MCF 10A (cell line): ENCODE measurements at regions not wholly inside any gene's neighbourhood (a gene's known extent, or its start where the extent isn't known, plus 50 kb on each side); places are given as distances from the start of the nearest gene placed in this dataset.

Experiments used
- BruUV-seq: library from RNA; stranded (reverse); fragments of 400-500 nt; replicated peaks from 2 replicates; lab custom pipeline; 2021; lab: Mats Ljungman, UMichigan
- CTCF ChIA-PET: fragments of 300-600 bp; sonication (Branson Sonifier 250); formaldehyde crosslinking; extraction: SDS; loops from one replicate; lab custom pipeline; 2021; ENCODE audit warnings: antibody characterized with exemption, inconsistent platforms; lab: Yijun Ruan, JAX
- POLR2A ChIA-PET: fragments of 300-600, 350-650 bp; sonication (Branson Sonifier 250); formaldehyde crosslinking; extraction: SDS; loops from one replicate; lab custom pipeline; 2020; ENCODE audit warnings: antibody characterized with exemption, inconsistent platforms; lab: Yijun Ruan, JAX
- DNase-seq: peaks from one replicate; pipeline ENCODE4 v3.0.0-alpha.2; 2018; ENCODE audit not compliant: unreplicated experiment
- H3K27ac Mint-ChIP-seq: one replicate; pipeline ENCODE4 v1.8.0; 2022; ENCODE audit warnings: mild to moderate bottlenecking, low read depth, mixed read lengths; ENCODE audit not compliant: unreplicated experiment
- H3K27me3 Mint-ChIP-seq: one replicate; pipeline ENCODE4 v1.8.0; 2022; ENCODE audit warnings: mixed read lengths; ENCODE audit not compliant: insufficient read depth, unreplicated experiment
- H3K36me3 Mint-ChIP-seq: one replicate; pipeline ENCODE4 v1.8.0; 2022; ENCODE audit warnings: mild to moderate bottlenecking, moderate library complexity, mixed read lengths; ENCODE audit not compliant: insufficient read depth, unreplicated experiment
- H3K4me1 Mint-ChIP-seq: one replicate; pipeline ENCODE4 v1.8.0; 2022; ENCODE audit warnings: mixed read lengths; ENCODE audit not compliant: insufficient read depth, unreplicated experiment
- H3K4me3 Mint-ChIP-seq: one replicate; pipeline ENCODE4 v1.8.0; 2022; ENCODE audit warnings: mild to moderate bottlenecking, moderate library complexity, mixed read lengths; ENCODE audit not compliant: unreplicated experiment
- H3K9me3 Mint-ChIP-seq: one replicate; pipeline ENCODE4 v1.8.0; 2022; ENCODE audit warnings: mixed read lengths; ENCODE audit not compliant: unreplicated experiment
- CTCF ChIP-seq: fragments of 200-600 bp; IDR thresholded peaks from one replicate; pipeline ENCODE4 v1.8.0; 2022; ENCODE audit warnings: antibody characterized with exemption, mild to moderate bottlenecking; ENCODE audit not compliant: unreplicated experiment
- intact Hi-C: fragments of 100-400 bp; cut with micrococcal nuclease; formaldehyde crosslinking; loops from 2 replicates; pipeline ENCODE4 v1.14.1; 2022

- TF ChIP-seq CTCF = no peak
- intact Hi-C loops = no loop called here
- DNase-seq = no peak
- Mint-ChIP-seq H3K9me3 (no peaks in the 10 kb centered on the region), H3K36me3 (no peaks in the 10 kb centered on the region), H3K27me3 (no peaks in the 10 kb centered on the region), H3K4me3 (no peak overlapping the region), H3K27ac (no peak overlapping the region), H3K4me1 (no peaks in the 10 kb centered on the region)
- BruUV-seq = no TSS peak
- CTCF ChIA-PET = no interaction called here
- POLR2A ChIA-PET = no interaction called here
Measured at GRCh38 chr5:144102979-144103378, 67.5 kb downstream of the YIPF5 start.

- no peak overlapping the region for H3K27ac Mint-ChIP-seq
- ChIA-PET POLR2A (no interaction called here), CTCF (interaction anchor here (0.9 kb wide), 1 partner anchor 15 kb away, joined by 4 read pairs; no protein-coding TSS in a partner anchor)
- DNase-seq = no peak
- H3K9me3 Mint-ChIP-seq = no peaks in the 10 kb centered on the region
- H3K4me1 Mint-ChIP-seq = no peaks in the 10 kb centered on the region
- no peak overlapping the region for H3K4me3 Mint-ChIP-seq
- no TSS peak for BruUV-seq
- TF ChIP-seq CTCF = no peak
- no peaks in the 10 kb centered on the region for H3K36me3 Mint-ChIP-seq
- no peaks in the 10 kb centered on the region for H3K27me3 Mint-ChIP-seq
- intact Hi-C loops = no loop called here
Measured at GRCh38 chr5:144103611-144104485, 66.6 kb downstream of the YIPF5 start.

DNA sequence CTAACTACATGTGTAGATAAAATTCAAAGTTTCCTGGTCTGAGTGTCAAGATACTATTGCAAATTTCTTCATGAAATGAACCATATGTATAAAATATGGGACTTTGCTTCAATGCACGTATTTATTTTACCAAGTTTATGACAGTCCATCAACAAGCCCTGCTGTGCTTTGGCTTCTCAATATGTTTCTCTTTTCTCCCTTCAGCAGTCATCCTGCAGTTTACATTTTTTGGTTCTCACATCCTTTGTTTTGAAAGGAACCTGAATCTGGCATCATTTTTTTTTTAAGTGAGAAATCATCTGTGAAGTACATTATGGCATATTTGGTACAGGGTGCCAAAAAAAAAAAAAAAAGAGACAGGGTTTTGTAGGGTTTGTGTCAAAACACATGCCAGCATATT lies 65.1 kb downstream of the YIPF5 start:
- Mint-ChIP-seq H3K36me3 (no peaks in the 10 kb centered on the region), H3K27ac (no peak overlapping the region), H3K4me1 (no peaks in the 10 kb centered on the region), H3K9me3 (no peaks in the 10 kb centered on the region), H3K27me3 (no peaks in the 10 kb centered on the region), H3K4me3 (no peak overlapping the region)
- BruUV-seq = no TSS peak
- no peak for TF ChIP-seq CTCF
- CTCF ChIA-PET = interaction anchor here (0.6 kb wide), 1 partner anchor 532 kb away, joined by 3 read pairs; no protein-coding TSS in a partner anchor
- no peak for DNase-seq
- POLR2A ChIA-PET = no interaction called here
- intact Hi-C loops = no loop called here

DNA sequence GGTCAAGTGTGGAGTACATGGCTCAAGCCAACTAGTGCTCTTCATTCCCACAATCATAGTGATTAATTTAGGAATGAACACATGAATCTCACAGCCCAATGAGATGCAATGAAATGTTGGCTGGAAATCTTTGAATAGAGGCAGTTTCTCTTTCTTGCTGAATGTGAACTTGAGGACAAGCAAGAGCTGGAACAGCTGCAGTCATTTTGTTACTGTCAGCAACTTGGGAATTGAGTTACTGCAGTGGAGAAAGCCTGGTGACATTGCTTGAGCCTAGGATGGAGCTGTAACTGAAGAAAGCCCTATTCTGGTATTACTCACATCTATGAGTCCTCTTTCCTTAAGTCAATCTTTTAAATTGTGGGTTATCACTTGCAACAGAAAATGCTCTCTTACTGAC lies 62.3 kb downstream of the YIPF5 start:
- intact Hi-C loops = no loop called here
- no peak for TF ChIP-seq CTCF

More for the DNA sequence above, 62.3 kb downstream of the YIPF5 start:
- H3K27me3 Mint-ChIP-seq = no peaks in the 10 kb centered on the region
- ChIA-PET POLR2A (interaction anchor here (1.2 kb wide), 1 partner anchor 10 kb away, joined by 3 read pairs; no protein-coding TSS in a partner anchor), CTCF (no interaction called here)
- no peaks in the 10 kb centered on the region for H3K36me3 Mint-ChIP-seq
- no peak overlapping the region for H3K4me3 Mint-ChIP-seq
- no peaks in the 10 kb centered on the region for H3K4me1 Mint-ChIP-seq
- H3K27ac Mint-ChIP-seq = no peak overlapping the region
- DNase-seq = no peak
- H3K9me3 Mint-ChIP-seq = peaks cover 11% of the 10 kb centered on the region
- no TSS peak for BruUV-seq
